ENCODE measurements at regions not wholly inside any gene's neighbourhood (a gene's known extent, or its start where the extent isn't known, plus 50 kb on each side); places are given as distances from the start of the nearest gene placed in this dataset.

GRCh38 chr2:5510082-5510481 is 182.1 kb upstream of the SOX11 start (continued):
- TF ChIP-seq MLX (CRISPR knock-in tag; IDR thresholded peaks at IDR 0.05) (no peak), ARNT2 (CRISPR knock-in tag; IDR thresholded peaks at IDR 0.05; ENCODE audit: low read depth) (no peak), THAP11 (CRISPR knock-in tag; IDR thresholded peaks at IDR 0.05) (no peak), ZNF878 (CRISPR knock-in tag; IDR thresholded peaks at IDR 0.05) (no peak), ATF7 (IDR thresholded peaks at IDR 0.05) (peak; percentile 1; the same call in 1 of the 2 replicates), ATF7 (CRISPR knock-in tag; IDR thresholded peaks at IDR 0.05) (no peak), PHF20 (CRISPR knock-in tag; IDR thresholded peaks at IDR 0.05) (no peak), ATM (IDR thresholded peaks at IDR 0.05; ENCODE audit: borderline replicate concordance) (peak; percentile 16; the same call in 1 of the 2 replicates), ESRRA (CRISPR knock-in tag; IDR thresholded peaks at IDR 0.05; ENCODE audit: low read depth) (no peak), ZNF839 (CRISPR knock-in tag; IDR thresholded peaks at IDR 0.05; ENCODE audit: borderline replicate concordance) (no peak), ZNF816 (CRISPR knock-in tag; IDR thresholded peaks at IDR 0.05; ENCODE audit: borderline replicate concordance) (no peak), ZBTB1 (CRISPR knock-in tag; IDR thresholded peaks at IDR 0.05; ENCODE audit: borderline replicate concordance) (no peak), ARNTL (CRISPR knock-in tag; IDR thresholded peaks at IDR 0.05) (no peak), MXD3 (CRISPR knock-in tag; IDR thresholded peaks at IDR 0.05) (no peak), HNRNPLL (IDR thresholded peaks at IDR 0.05; ENCODE audit: low read depth, low read length, poor library complexity, severe bottlenecking) (no peak), ZNF567 (CRISPR knock-in tag; IDR thresholded peaks at IDR 0.05; ENCODE audit: borderline replicate concordance) (no peak), CSRNP2 (CRISPR knock-in tag; conservative IDR thresholded peaks at IDR 0.05; ENCODE audit: low read depth) (no peak), SMYD3 (CRISPR knock-in tag; IDR thresholded peaks at IDR 0.05) (no peak), SOX5 (CRISPR knock-in tag; IDR thresholded peaks at IDR 0.05; ENCODE audit: borderline replicate concordance) (no peak)
